ENCODE measurements at regions not wholly inside any gene's neighbourhood (a gene's known extent, or its start where the extent isn't known, plus 50 kb on each side); places are given as distances from the start of the nearest gene placed in this dataset.

- no peak overlapping the region for H3K4me3 ChIP-seq (ENCODE audit: low read depth, low read length)
- no peak for DNase-seq (ENCODE audit: low read depth)
- no peak for TF ChIP-seq CTCF (IDR thresholded peaks at IDR 0.05; ENCODE audit: insufficient read depth, low read length)
Observed at GRCh38 chr4:187477224-187477623, 518.3 kb upstream of the ZFP42 start.

DNA sequence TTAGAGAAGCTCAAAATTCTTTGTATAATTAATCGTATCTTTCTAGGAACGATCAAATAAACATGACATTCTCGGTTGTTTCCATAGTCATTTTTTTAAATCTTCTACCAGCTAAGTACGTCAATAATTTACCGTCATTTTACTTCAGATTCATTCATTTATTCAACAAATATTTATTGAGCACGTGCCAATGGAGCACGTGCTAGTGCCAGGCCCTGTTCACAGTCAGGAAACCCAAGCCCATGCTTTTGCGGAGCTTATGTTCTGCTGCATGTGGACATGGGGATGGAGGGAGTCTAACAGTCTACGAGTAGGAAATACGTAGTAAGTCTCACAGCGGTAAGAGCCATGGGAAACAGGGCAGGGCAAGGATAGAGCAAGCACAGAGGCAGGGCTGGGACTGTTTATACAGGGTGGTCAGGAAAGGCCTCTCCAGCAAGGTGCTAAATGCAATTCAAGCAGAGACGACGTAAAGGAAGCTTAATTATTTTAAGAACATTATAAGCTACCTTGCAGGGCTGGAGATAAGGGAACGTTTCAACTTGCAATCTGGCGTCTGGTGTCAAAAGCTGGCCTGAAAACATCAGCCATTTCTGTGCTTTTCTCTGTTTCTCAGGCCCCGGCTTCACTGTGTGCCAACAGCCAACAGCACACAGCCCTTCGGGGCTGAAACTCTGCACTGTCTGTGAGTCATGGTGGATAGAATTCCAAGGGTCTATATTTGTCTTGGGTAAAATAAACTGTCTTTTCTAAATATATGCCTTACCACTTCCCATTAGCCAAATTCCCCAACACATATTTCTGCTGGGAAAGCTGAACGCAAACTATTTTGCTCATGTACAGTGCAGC lies 517.1 kb upstream of the ZFP42 start:
- no peak overlapping the region for H3K4me3 ChIP-seq (ENCODE audit: low read depth, low read length)
- no peak for TF ChIP-seq CTCF (IDR thresholded peaks at IDR 0.05; ENCODE audit: insufficient read depth, low read length)
- DNase-seq (ENCODE audit: low read depth), result peak; percentile 9

DNA sequence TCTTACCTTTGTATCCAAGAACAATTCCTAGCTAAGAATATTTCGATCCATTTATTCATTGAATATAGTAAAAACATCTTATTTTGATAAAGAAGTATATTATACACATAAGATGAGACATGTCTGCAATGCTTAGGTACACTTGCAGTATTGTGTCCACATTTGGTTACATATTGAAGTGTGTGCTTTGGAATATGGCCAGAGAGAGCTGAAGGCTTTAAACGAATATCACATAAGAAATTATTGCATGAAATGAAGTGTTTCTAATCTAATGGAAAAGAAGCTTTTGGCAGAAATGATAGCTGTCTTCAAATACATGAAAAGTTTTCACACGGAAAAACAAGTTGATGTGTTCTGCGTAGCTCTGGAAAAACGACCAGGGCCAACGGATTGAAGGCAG lies 516.1 kb upstream of the ZFP42 start:
- DNase-seq (ENCODE audit: low read depth), result no peak
- H3K4me3 ChIP-seq (ENCODE audit: low read depth, low read length), result no peak overlapping the region
- no peak for TF ChIP-seq CTCF (IDR thresholded peaks at IDR 0.05; ENCODE audit: insufficient read depth, low read length)

DNA sequence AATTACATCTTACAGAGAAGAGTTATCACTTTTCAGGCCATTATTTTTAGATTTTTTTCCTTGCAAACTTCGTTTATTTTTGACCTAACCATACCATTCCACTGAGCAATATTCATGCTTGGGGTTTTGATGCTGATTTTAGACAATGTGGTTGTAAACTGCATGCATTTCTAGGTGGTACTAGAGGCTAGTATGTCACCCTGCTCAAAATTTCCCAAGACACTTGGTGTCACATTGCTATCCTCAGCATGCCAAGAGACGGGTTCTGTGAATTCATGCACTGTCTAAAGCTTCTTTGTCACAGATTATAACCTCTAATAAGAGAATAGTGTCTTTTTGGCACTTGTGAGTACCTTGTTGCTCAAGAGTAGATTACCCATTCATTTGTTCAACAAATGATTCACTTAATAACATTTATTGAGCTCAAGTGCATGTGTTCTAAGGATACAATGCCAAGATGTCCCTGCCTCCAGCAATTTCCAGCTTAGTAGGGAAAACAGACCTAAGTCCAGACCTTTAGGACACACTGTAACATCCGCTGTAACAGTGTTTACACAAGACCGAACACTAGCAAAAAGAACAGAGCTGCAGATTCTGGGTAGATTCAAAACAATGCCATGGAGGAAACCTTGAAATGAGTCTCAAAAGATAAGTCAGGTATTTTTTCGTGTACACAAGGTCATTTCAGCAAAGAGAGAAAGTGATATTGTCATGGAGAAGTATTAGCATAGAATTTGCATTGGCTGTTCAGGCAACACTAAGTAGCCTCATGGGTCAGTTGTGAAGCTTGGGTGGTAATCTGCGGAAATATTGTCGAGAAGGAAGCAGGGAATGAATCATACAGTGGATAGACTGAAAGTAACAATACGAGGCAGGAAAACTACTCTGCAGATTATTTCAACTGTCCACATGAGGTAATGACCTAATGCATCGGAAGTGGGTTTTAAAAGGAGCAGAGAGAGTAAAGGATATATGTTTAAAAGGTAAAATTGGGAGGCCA lies 515.1 kb upstream of the ZFP42 start:
- no peak for DNase-seq (ENCODE audit: low read depth)
- TF ChIP-seq CTCF (IDR thresholded peaks at IDR 0.05; ENCODE audit: insufficient read depth, low read length), result no peak
- no peak overlapping the region for H3K4me3 ChIP-seq (ENCODE audit: low read depth, low read length)

DNA sequence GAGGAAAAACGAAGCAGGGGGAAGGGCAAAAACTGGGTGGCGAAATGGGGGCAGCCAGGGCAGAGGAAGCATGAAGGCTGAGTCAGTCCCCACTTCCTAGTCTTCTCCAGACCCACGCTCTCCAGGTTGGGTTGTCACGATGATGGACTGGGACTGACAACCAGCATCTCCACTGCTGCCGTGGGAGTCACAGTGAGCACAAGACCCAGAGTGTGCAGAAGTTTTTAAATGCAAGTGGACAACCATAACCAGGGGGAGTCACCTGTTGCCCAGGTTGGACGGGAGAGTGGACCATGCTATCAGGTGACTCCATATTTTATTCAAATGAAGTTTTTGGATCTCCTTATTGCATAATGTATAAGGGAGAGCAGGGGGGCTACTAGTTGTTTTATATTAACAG lies 511.4 kb upstream of the ZFP42 start:
- no peak for TF ChIP-seq CTCF (IDR thresholded peaks at IDR 0.05; ENCODE audit: insufficient read depth, low read length)
- H3K4me3 ChIP-seq (ENCODE audit: low read depth, low read length), result no peak overlapping the region
- no peak for DNase-seq (ENCODE audit: low read depth)

- no peak overlapping the region for H3K4me3 ChIP-seq (ENCODE audit: low read depth, low read length)
- no peak for DNase-seq (ENCODE audit: low read depth)
- no peak for TF ChIP-seq CTCF (IDR thresholded peaks at IDR 0.05; ENCODE audit: insufficient read depth, low read length)
Observed at GRCh38 chr4:187485676-187486075, 509.9 kb upstream of the ZFP42 start.
